Testis (tissue), 2 donors: ENCODE measurements at regions not wholly inside any gene's neighbourhood (a gene's known extent, or its start where the extent isn't known, plus 50 kb on each side); places are given as distances from the start of the nearest gene placed in this dataset.

Experiments
- POLR2A ChIP-seq: fragments of 450-650 bp; IDR thresholded peaks from one replicate; pipeline ENCODE4 v1.6.1; 2017; ENCODE audit warnings: antibody characterized with exemption, mild to moderate bottlenecking, moderate library complexity
- TF ChIP-seq, protein P1 (sequence below), 3 experiments: fragments of 450-650 bp in 2 of 3; fragments of 200-600 bp in 1 of 3; sonication (generic) in 1 of 3; IDR thresholded peaks; one replicate each; pipeline ENCODE4 v1.5.1; 2016 to 2019; ENCODE audit warnings: antibody characterized with exemption in 3 of 3, mild to moderate bottlenecking in 2 of 3, moderate library complexity in 1 of 3

DNA sequence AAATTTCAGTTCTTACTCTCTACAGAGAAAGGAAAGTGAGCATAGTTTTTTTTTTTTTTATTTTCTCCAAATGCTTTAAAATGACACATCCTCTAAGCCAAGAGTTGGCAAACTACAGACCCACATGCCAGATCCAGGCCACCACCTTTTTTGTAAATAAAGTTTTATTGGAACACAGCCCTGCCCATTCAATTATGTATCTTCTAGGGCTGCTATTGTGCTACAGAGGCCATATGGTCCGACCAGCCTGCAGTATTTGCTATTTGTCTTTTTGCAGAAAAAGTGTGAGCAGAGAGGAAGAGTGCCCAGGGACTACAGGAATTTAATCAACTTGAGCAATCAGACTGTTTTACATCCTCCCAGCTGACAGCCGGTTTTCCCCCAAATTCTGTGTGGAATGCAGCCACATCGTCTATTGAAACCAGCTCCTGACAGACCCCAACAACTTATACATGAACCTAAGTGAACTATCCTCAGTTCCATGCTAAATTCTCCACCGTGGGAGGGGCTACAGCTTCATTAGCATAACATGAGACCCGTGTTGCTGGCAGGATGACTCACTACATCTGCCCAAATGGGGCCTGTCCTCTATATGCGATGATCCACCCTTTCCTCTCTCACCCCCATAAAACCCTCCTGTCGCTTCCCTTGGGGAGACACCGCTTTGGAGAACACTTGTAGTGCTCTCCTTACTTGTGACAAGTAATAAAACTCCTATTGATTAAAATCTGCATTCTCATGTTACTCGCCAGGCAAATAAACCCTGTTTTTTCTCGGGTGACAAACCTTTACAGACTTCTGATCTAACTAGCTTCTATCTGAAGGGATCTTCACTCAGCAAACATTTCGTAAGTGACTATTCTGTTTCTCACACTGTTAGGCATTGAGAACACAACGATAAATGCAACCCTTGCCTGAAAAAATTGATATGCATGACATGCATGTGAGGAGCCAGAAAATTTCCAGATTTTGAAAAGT is 149.4 kb upstream of the HS3ST3A1 start:
- TF ChIP-seq, protein P1, sequence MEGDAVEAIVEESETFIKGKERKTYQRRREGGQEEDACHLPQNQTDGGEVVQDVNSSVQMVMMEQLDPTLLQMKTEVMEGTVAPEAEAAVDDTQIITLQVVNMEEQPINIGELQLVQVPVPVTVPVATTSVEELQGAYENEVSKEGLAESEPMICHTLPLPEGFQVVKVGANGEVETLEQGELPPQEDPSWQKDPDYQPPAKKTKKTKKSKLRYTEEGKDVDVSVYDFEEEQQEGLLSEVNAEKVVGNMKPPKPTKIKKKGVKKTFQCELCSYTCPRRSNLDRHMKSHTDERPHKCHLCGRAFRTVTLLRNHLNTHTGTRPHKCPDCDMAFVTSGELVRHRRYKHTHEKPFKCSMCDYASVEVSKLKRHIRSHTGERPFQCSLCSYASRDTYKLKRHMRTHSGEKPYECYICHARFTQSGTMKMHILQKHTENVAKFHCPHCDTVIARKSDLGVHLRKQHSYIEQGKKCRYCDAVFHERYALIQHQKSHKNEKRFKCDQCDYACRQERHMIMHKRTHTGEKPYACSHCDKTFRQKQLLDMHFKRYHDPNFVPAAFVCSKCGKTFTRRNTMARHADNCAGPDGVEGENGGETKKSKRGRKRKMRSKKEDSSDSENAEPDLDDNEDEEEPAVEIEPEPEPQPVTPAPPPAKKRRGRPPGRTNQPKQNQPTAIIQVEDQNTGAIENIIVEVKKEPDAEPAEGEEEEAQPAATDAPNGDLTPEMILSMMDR (IDR thresholded peaks at IDR 0.05): no peak
- TF ChIP-seq POLR2A: no peak
